Choroid plexus epithelial cell (primary cell): ENCODE measurements at regions not wholly inside any gene's neighbourhood (a gene's known extent, or its start where the extent isn't known, plus 50 kb on each side); places are given as distances from the start of the nearest gene placed in this dataset.
"Not testable (repeated sequence)": the region's sequence is repeated elsewhere in the genome, so short reads cannot be mapped to it uniquely, and the experiment has no call there.

Experiments
- DNase-seq: peaks from one replicate; pipeline ENCODE4 v3.0.0-alpha.2; 2010; ENCODE audit warnings: low read depth
- H3K4me3 ChIP-seq: 2 replicates; pipeline ENCODE4 v1.5.1; 2011; ENCODE audit warnings: low read depth, mild to moderate bottlenecking, control low read depth, low read length, moderate library complexity
- CTCF ChIP-seq: conservative IDR thresholded peaks from 2 replicates; pipeline ENCODE4 v1.5.1; 2011; ENCODE audit warnings: low read depth, mild to moderate bottlenecking, control low read depth, inconsistent platforms, low read length, moderate library complexity

DNA sequence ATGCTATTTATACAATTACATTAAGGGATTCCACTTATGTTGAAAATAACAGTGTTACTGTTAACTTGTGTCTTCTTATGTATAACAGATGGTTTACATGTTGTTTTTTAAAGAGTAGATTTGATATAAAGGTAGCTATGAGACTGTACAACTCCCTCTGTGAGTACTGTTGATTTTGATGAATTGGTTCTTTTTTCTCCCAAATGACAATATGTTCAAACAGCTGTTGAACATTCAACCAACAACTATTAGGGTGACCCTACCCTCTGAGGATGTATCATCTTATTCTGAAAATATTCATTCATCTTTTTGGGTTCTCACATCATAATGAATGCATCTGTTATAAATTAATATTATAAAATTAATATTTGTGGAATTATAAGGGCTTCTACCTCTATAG, 456.9 kb upstream of the MGAT4C start:
- TF ChIP-seq CTCF = no peak
- DNase-seq = peak; percentile 6
- H3K4me3 ChIP-seq = no peak overlapping the region

DNA sequence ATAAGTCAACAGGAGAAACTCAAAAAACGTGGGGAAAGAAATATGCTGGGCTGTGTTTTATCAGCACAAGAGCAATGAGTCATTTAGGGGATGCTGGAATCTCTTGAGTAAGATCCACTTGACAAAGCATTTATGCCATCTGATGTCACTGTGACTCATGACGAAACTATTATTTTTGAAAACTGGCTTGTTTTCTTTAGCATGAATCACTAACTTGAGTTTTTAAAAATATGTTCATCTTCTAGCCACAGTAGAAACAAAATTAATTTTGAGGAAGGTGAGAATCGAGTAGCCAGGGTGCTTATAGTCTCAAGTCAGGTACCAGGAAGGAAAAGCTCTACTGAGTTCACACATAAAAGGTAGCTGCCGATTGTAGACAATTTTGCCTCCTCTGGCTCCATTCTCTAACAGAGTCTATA, 456.2 kb upstream of the MGAT4C start:
- no peak overlapping the region for H3K4me3 ChIP-seq
- peak; percentile 99 for DNase-seq
- no peak for TF ChIP-seq CTCF

DNA sequence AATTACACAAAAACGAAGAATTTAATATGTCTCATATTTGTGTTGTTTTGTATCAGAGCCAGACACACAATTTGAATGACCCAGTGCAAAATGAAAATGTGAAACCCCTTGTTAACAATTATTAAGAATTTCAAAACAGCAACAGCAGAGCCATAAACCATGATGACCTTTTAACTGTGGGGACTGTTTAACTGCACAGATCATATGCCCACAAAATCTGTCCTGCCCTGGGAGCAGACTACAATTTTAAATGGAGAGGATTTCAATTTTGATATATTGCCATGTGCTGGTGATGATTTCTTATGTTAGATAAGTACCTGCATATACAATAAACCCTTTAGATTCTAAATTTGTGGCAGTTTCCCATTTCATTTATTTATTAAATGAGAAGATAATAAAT, 455.5 kb upstream of the MGAT4C start:
- peak; percentile 14 for DNase-seq
- no peak for TF ChIP-seq CTCF
- no peak overlapping the region for H3K4me3 ChIP-seq

- H3K4me3 ChIP-seq = no peak overlapping the region
- no peak for TF ChIP-seq CTCF
- DNase-seq = peak; percentile 38
These were observed 453.9 kb upstream of the MGAT4C start for GRCh38 chr12:86710109-86710508.

DNA sequence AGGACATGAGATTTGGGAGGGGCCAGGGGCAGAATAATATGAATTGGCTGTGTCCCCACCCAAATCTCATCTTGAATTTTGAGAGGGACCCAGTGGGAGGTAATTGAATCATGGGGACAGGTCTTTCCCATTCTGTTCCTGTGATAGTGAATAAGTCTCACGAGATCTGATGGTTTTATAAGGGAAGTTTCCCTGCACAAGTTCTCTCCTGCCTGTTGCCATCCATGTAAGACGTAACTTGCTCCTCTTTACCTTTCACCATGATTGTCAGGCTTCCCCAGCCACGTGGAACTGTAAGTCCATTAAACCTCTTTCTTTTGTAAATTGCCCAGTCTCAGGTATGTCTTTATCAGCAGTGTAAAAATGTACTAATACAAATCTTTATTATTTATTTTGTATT, 452.8 kb upstream of the MGAT4C start:
- not testable (repeated sequence) for H3K4me3 ChIP-seq, DNase-seq

DNA sequence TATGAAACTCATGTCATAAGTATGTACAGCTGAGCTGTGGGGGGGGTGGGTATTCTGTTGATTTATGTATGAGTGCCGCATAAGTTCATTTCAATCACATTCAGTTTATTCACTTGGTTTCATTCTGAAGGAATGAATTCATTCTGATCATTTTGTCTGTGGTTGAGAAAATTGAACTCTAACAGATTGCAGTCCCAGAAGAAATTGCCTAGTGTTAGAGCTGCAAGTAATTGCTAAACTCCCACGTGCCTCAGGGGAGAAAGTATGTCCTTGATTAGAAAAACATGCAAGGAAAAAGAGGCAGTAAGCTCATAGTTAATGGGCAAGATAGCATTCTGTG, 442.4 kb upstream of the MGAT4C start:
- DNase-seq = peak; percentile 70
- TF ChIP-seq CTCF = no peak
- no peak overlapping the region for H3K4me3 ChIP-seq

- peak; percentile 13 for DNase-seq
- H3K4me3 ChIP-seq = no peak overlapping the region
- no peak for TF ChIP-seq CTCF
These were observed 441.9 kb upstream of the MGAT4C start for GRCh38 chr12:86697916-86698640.
